ENCODE measurements at regions not wholly inside any gene's neighbourhood (a gene's known extent, or its start where the extent isn't known, plus 50 kb on each side); places are given as distances from the start of the nearest gene placed in this dataset.

GRCh38 chr4:53651156-53651735 is 60.0 kb upstream of the LNX1 start:
- Histone ChIP-seq H3K9me3 (ENCODE audit: severe bottlenecking) (no peaks in the 10 kb centered on the region), H3K36me3 (no peaks in the 10 kb centered on the region), H3K27ac (no peak overlapping the region), H3K4me3 (ENCODE audit: low read depth, low read length) (no peak overlapping the region), H3K27me3 (ENCODE audit: insufficient read depth, low read depth, severe bottlenecking) (peaks cover 18% of the 10 kb centered on the region)
- no peak for TF ChIP-seq CTCF (IDR thresholded peaks at IDR 0.05; ENCODE audit: low read depth, low read length)
- no peak for DNase-seq

- no peak overlapping the region for H3K27ac ChIP-seq
- DNase-seq = no peak
- peaks cover 23% of the 10 kb centered on the region for H3K27me3 ChIP-seq (ENCODE audit: insufficient read depth, low read depth, severe bottlenecking)
- TF ChIP-seq CTCF (IDR thresholded peaks at IDR 0.05; ENCODE audit: low read depth, low read length) = no peak
- no peaks in the 10 kb centered on the region for H3K36me3 ChIP-seq
- H3K9me3 ChIP-seq (ENCODE audit: severe bottlenecking) = no peaks in the 10 kb centered on the region
- no peak overlapping the region for H3K4me3 ChIP-seq (ENCODE audit: low read depth, low read length)
Measured at GRCh38 chr4:53649357-53649756, 58.1 kb upstream of the LNX1 start.

GRCh38 chr4:53647547-53647946 is 56.3 kb upstream of the LNX1 start:
- H3K36me3 ChIP-seq = no peaks in the 10 kb centered on the region
- no peaks in the 10 kb centered on the region for H3K9me3 ChIP-seq (ENCODE audit: severe bottlenecking)
- no peak overlapping the region for H3K27ac ChIP-seq
- no peak for DNase-seq
- H3K27me3 ChIP-seq (ENCODE audit: insufficient read depth, low read depth, severe bottlenecking) = peaks cover 19% of the 10 kb centered on the region
- no peak overlapping the region for H3K4me3 ChIP-seq (ENCODE audit: low read depth, low read length)
- TF ChIP-seq CTCF (IDR thresholded peaks at IDR 0.05; ENCODE audit: low read depth, low read length) = no peak

- no peak for DNase-seq
- TF ChIP-seq CTCF (IDR thresholded peaks at IDR 0.05; ENCODE audit: low read depth, low read length) = no peak
Measured at GRCh38 chr4:53646795-53647194, 55.5 kb upstream of the LNX1 start.

GRCh38 chr4:53645108-53645507 is 53.8 kb upstream of the LNX1 start:
- Histone ChIP-seq H3K27ac (no peak overlapping the region), H3K27me3 (ENCODE audit: insufficient read depth, low read depth, severe bottlenecking) (peaks cover 26% of the 10 kb centered on the region), H3K9me3 (ENCODE audit: severe bottlenecking) (no peaks in the 10 kb centered on the region), H3K36me3 (no peaks in the 10 kb centered on the region), H3K4me3 (ENCODE audit: low read depth, low read length) (no peak overlapping the region)
- DNase-seq = no peak
- no peak for TF ChIP-seq CTCF (IDR thresholded peaks at IDR 0.05; ENCODE audit: low read depth, low read length)

More at GRCh38 chr4:53646795-53647194, 55.5 kb upstream of the LNX1 start:
- H3K27me3 ChIP-seq (ENCODE audit: insufficient read depth, low read depth, severe bottlenecking) = peaks cover 19% of the 10 kb centered on the region
- no peaks in the 10 kb centered on the region for H3K36me3 ChIP-seq
- H3K27ac ChIP-seq = no peak overlapping the region
- H3K9me3 ChIP-seq (ENCODE audit: severe bottlenecking) = no peaks in the 10 kb centered on the region
- H3K4me3 ChIP-seq (ENCODE audit: low read depth, low read length) = no peak overlapping the region

GRCh38 chr4:53644607-53645006 is 53.3 kb upstream of the LNX1 start:
- no peak for TF ChIP-seq CTCF (IDR thresholded peaks at IDR 0.05; ENCODE audit: low read depth, low read length)
- Histone ChIP-seq H3K36me3 (no peaks in the 10 kb centered on the region), H3K27ac (no peak overlapping the region), H3K4me3 (ENCODE audit: low read depth, low read length) (no peak overlapping the region), H3K9me3 (ENCODE audit: severe bottlenecking) (no peaks in the 10 kb centered on the region), H3K27me3 (ENCODE audit: insufficient read depth, low read depth, severe bottlenecking) (peaks cover 27% of the 10 kb centered on the region)
- DNase-seq = no peak
